Tibial nerve (tissue), 4 donors: ENCODE measurements at regions not wholly inside any gene's neighbourhood (a gene's known extent, or its start where the extent isn't known, plus 50 kb on each side); places are given as distances from the start of the nearest gene placed in this dataset.

Experiments
- DNase-seq, 2 donors: peaks; one replicate each; pipeline ENCODE4 v3.0.0-alpha.2; 2019; ENCODE audit warnings: low spot score in 2 of 2
- H3K27ac ChIP-seq, 4 donors: fragments of 200-600 bp; sonication (generic) in 3 of 4; one replicate each; pipeline ENCODE4 v1.5.1; 2017 to 2019; ENCODE audit warnings: mild to moderate bottlenecking in 1 of 4
- H3K27me3 ChIP-seq, 2 donors: fragments of 200-600 bp; sonication (generic) in 1 of 2; one replicate each; pipeline versions ENCODE4 v1.5.1 to v1.6.0; 2017 to 2019
- H3K36me3 ChIP-seq, 3 donors: fragments of 200-600 bp; sonication (generic); one replicate each; pipeline ENCODE4 v1.5.1; 2018 to 2019
- H3K4me1 ChIP-seq, 4 donors: fragments of 200-600 bp; sonication (generic) in 3 of 4; one replicate each; pipeline ENCODE4 v1.5.1; 2017 to 2019
- H3K4me3 ChIP-seq, 4 donors: fragments of 200-600 bp; sonication (generic) in 3 of 4; one replicate each; pipeline ENCODE4 v1.5.1; 2017 to 2019; ENCODE audit warnings: mild to moderate bottlenecking in 1 of 4, moderate library complexity in 1 of 4
- H3K9me3 ChIP-seq, 4 donors: fragments of 200-600 bp; sonication (generic) in 3 of 4; one replicate each; pipeline ENCODE4 v1.5.1; 2017 to 2019
- EP300 ChIP-seq, 2 donors: sonication (generic); formaldehyde crosslinking; IDR thresholded peaks; one replicate each; pipeline ENCODE4 v1.6.1; 2017; ENCODE audit warnings: antibody characterized with exemption in 2 of 2, mild to moderate bottlenecking in 1 of 2
- POLR2A ChIP-seq, 2 donors: fragments of 450-650 bp; IDR thresholded peaks; one replicate each; pipeline ENCODE4 v1.6.1; 2017; ENCODE audit warnings: antibody characterized with exemption in 2 of 2, mild to moderate bottlenecking in 2 of 2, moderate library complexity in 2 of 2
- WGBS, 2 donors: methylation state at CpG; one replicate each; pipeline ENCODE4 v1.1.5; 2018; 5-methylcytosine and 5-hydroxymethylcytosine counted together
- TF ChIP-seq, protein P1 (sequence below), 5 experiments: fragments of 200-600 bp in 3 of 5; fragments of 450-650 bp in 2 of 5; sonication (generic) in 3 of 5; IDR thresholded peaks; one replicate each; pipeline ENCODE4 v1.5.1; 2016 to 2019; ENCODE audit warnings: antibody characterized with exemption in 5 of 5, mild to moderate bottlenecking in 3 of 5, moderate library complexity in 2 of 5

DNA sequence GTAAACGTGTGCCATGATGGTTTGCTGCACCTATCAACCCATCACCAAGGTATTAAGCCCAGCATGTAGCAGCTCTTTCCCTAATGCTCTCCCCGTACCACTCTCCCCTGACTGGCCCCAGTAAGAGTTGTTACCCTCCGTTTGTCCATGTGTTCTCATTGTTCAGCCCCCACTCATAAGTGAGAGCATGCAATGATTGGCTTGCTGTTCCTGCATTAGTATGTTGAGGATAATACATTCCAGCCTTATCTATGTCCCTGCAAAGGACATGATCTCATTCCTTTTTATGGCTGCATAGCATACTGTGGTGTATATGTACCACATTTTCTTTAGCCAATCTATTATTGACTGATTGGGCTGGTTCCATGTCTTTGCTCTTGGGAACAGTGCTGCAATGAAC lies 1294.9 kb upstream of the CDH8 start:
- no peaks in the 10 kb centered on the region for H3K36me3 ChIP-seq
- no peaks in the 10 kb centered on the region for H3K27me3 ChIP-seq
- H3K27ac ChIP-seq: no peak overlapping the region
- WGBS, 2 donors: 80 to 85% methylated on average over 3 of the region's 3 CpGs
- H3K9me3 ChIP-seq: no peaks in the 10 kb centered on the region
- H3K4me1 ChIP-seq: no peaks in the 10 kb centered on the region
- H3K4me3 ChIP-seq: no peak overlapping the region
- TF ChIP-seq EP300 (IDR thresholded peaks at IDR 0.05): no peak
- no peak for TF ChIP-seq POLR2A (IDR thresholded peaks at IDR 0.05)
- TF ChIP-seq, protein P1, sequence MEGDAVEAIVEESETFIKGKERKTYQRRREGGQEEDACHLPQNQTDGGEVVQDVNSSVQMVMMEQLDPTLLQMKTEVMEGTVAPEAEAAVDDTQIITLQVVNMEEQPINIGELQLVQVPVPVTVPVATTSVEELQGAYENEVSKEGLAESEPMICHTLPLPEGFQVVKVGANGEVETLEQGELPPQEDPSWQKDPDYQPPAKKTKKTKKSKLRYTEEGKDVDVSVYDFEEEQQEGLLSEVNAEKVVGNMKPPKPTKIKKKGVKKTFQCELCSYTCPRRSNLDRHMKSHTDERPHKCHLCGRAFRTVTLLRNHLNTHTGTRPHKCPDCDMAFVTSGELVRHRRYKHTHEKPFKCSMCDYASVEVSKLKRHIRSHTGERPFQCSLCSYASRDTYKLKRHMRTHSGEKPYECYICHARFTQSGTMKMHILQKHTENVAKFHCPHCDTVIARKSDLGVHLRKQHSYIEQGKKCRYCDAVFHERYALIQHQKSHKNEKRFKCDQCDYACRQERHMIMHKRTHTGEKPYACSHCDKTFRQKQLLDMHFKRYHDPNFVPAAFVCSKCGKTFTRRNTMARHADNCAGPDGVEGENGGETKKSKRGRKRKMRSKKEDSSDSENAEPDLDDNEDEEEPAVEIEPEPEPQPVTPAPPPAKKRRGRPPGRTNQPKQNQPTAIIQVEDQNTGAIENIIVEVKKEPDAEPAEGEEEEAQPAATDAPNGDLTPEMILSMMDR (IDR thresholded peaks at IDR 0.05): no peak
- DNase-seq: no peak

DNA sequence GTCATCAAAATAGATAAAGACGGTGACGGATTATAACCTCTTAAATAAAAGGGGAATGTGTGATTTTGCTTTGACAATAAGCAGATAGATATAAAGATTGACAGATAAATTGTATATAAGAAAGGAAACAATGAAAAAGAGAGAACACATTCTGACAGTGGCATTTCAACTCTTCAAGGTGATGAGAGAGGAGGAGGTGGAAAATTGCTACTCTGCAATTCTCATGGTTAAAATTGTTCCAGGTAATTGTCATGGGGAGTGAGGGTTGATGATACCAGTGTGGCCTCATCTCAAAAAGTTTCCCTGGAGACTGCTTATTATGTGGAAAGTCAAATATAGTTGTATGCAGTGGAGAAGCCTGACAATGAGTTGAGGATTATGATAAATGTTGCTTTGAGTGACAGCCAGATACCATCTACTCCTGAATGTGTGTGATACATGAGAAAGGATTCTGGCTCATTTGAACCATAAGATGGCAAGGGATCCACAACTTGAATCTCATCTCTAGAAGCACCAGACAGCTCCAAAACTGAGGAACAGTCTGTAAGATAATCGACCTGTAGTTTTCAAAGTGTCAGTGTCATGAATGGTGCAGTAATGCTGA lies 1290.6 kb upstream of the CDH8 start:
- no peak overlapping the region for H3K4me3 ChIP-seq
- TF ChIP-seq POLR2A (IDR thresholded peaks at IDR 0.05) (no peak), EP300 (IDR thresholded peaks at IDR 0.05) (no peak)
- TF ChIP-seq, protein P1 (IDR thresholded peaks at IDR 0.05): no peak

DNA sequence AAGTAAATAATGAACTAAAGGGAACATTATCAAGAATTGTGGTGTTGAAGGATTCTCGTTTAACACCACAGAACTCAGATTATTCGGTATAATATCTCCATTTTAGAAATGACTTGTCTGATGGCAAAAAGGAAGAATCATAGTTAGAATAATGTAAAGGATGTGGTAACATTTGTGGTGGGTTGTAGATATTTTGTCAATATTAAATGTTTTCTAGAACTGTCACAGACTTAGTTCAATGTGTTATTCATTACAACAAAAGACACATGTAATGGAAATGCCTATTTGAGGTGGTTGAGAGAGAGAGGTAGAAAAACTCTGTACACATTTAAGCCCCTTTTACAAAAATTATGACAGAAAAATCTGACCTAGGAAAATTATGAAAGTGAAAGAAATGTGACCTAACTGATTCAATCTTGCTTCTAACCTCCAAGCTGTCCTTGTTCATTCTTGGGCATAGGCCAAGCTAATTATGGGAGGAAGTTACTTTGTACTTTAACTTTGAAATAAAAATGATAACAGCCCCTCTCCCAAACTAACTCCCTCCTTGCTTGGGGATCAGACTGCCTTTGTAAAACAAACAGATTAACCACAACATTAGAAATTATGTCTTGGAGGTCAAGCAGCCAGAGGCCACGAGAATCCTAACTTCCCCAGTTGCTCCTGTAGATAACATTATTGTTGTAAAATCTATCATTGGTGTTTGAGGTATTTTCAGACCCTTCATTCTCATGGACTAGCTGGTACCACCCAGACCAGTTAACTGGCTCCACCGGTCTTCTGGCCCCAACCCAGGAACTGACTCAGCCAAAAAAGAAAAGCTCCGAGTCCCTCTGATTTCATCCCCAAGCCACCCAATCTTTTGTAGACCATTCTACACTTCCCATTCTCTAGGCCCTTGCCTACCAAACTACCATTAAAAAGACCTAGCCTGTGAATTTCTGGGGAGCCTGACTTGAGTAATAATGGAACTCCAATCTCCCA lies 1287.8 kb upstream of the CDH8 start:
- Histone ChIP-seq H3K27ac (no peak overlapping the region), H3K27me3 (no peaks in the 10 kb centered on the region), H3K9me3 (no peaks in the 10 kb centered on the region), H3K36me3 (no peaks in the 10 kb centered on the region), H3K4me3 (no peak overlapping the region), H3K4me1 (no peaks in the 10 kb centered on the region)
- TF ChIP-seq, protein P1 (IDR thresholded peaks at IDR 0.05): no peak
- TF ChIP-seq POLR2A (IDR thresholded peaks at IDR 0.05) (no peak), EP300 (IDR thresholded peaks at IDR 0.05) (no peak)
- no peak for DNase-seq
- WGBS, 2 donors: 58 to 60% methylated on average over 5 of the region's 5 CpGs

More for the DNA sequence above, 1290.6 kb upstream of the CDH8 start:
- no peaks in the 10 kb centered on the region for H3K9me3 ChIP-seq
- no peaks in the 10 kb centered on the region for H3K27me3 ChIP-seq
- H3K27ac ChIP-seq: no peak overlapping the region
- DNase-seq: no peak
- 85 to 96% methylated on average over 3 of the region's 3 CpGs for WGBS, 2 donors
- H3K36me3 ChIP-seq: no peaks in the 10 kb centered on the region
- no peaks in the 10 kb centered on the region for H3K4me1 ChIP-seq

DNA sequence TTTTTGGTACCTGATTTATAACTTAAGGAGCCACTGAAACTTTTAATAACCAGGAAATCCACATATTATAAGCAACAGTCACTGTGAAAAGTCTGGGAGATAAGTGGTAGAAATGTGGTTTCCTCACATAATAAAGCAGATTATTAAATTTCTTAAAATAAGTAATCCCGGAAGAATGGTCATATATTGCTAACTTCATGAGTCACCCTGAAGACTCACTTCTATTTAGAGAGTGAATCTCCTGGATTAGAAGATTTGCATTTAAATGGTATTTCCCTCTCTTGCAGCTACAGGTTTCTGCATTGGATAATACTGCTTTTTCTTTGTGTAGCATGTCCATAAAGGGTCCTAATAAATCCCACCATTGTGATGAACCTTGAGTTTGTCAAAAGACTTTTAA lies 1286.8 kb upstream of the CDH8 start:
- Histone ChIP-seq H3K27ac (no peak overlapping the region), H3K27me3 (no peaks in the 10 kb centered on the region), H3K4me3 (no peak overlapping the region), H3K9me3 (no peaks in the 10 kb centered on the region), H3K36me3 (no peaks in the 10 kb centered on the region), H3K4me1 (no peaks in the 10 kb centered on the region)
- WGBS, 2 donors: 59 to 86% methylated on average over 1 of the region's 1 CpG
- TF ChIP-seq POLR2A (IDR thresholded peaks at IDR 0.05): no peak
- TF ChIP-seq, protein P1 (IDR thresholded peaks at IDR 0.05): no peak
- TF ChIP-seq EP300 (IDR thresholded peaks at IDR 0.05): no peak
- no peak for DNase-seq

DNA sequence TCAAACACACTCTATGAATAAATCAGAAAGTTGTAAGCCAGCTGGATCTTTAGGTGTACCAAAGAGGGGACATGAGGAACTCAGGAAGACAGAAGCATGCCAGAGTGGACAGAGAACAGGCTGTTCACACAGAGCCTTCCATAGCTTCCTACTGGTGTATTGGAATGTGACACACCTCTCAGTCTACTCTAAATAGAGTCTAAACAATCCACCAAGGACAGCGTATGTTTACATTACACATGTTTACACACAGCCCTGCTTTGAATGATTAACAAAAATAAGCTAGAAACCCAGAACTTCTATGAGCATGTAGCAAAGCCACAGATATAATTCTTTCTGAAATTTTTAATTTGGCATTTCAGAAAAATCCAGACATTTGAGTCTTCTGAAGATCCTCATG lies 1279.0 kb upstream of the CDH8 start:
- no peaks in the 10 kb centered on the region for H3K9me3 ChIP-seq
- H3K36me3 ChIP-seq: no peaks in the 10 kb centered on the region
- no peak overlapping the region for H3K27ac ChIP-seq
- no peak for DNase-seq
- no peaks in the 10 kb centered on the region for H3K4me1 ChIP-seq
- no peaks in the 10 kb centered on the region for H3K27me3 ChIP-seq
- 56 to 66% methylated on average over 1 of the region's 1 CpG for WGBS, 2 donors
- no peak for TF ChIP-seq POLR2A (IDR thresholded peaks at IDR 0.05)
- TF ChIP-seq, protein P1 (IDR thresholded peaks at IDR 0.05): no peak
- TF ChIP-seq EP300 (IDR thresholded peaks at IDR 0.05): no peak
- no peak overlapping the region for H3K4me3 ChIP-seq
